Panc1 (cell line): ENCODE measurements at regions not wholly inside any gene's neighbourhood (a gene's known extent, or its start where the extent isn't known, plus 50 kb on each side); places are given as distances from the start of the nearest gene placed in this dataset.

Experiments
- CTCF ChIP-seq: fragments of 450-650 bp; IDR thresholded peaks from 2 replicates; pipeline ENCODE4 v1.5.1; 2017; ENCODE audit warnings: mild to moderate bottlenecking
- REST ChIP-seq, 2 experiments: IDR thresholded peaks; 2 replicates each; pipeline ENCODE4 v1.6.1; 2011 to 2012; ENCODE audit warnings: low read depth in 2 of 2, control low read depth in 1 of 2, low read length in 1 of 2, mild to moderate bottlenecking in 1 of 2, moderate library complexity in 1 of 2; ENCODE audit not compliant: insufficient read depth in 1 of 2

- TF ChIP-seq CTCF (no peak), REST (IDR thresholded peaks at IDR 0.05; ENCODE audit: insufficient read depth in 1 of 2, low read depth in 2 of 2, low read length in 1 of 2) (no peak)
Measured at GRCh38 chr12:25876383-25877045, 82.0 kb upstream of the RASSF8 start.
